SK-MEL-5 (cell line): ENCODE measurements at regions not wholly inside any gene's neighbourhood (a gene's known extent, or its start where the extent isn't known, plus 50 kb on each side); places are given as distances from the start of the nearest gene placed in this dataset.
"Not testable (repeated sequence)": the region's sequence is repeated elsewhere in the genome, so short reads cannot be mapped to it uniquely, and the experiment has no call there.

Experiments
- DNase-seq: peaks from one replicate; pipeline ENCODE4 v3.0.0-alpha.2; 2016; ENCODE audit warnings: low read depth, low spot score
- in situ Hi-C: cut with HindIII; loops from 2 replicates; pipeline ENCODE4 v1.10.0; 2016; ENCODE audit warnings: low sequenced_read_pairs, high pct_unique_total_duplicates, low pct_unique_long_range_greater_than_20kb

- DNase-seq: no peak
- in situ Hi-C loops: no loop called here
Measured at GRCh38 chr16:14384745-14385144, 245.3 kb downstream of the PARN start.

- DNase-seq, in situ Hi-C loops: not testable (repeated sequence)
Measured at GRCh38 chr16:14383844-14384243, 246.2 kb downstream of the PARN start.

GRCh38 chr16:14378689-14379467, 251.2 kb downstream of the PARN start:
- in situ Hi-C loops: no loop called here
- DNase-seq: no peak

- in situ Hi-C loops: no loop called here
- no peak for DNase-seq
Measured at GRCh38 chr16:14378131-14378551, 251.9 kb downstream of the PARN start.

- in situ Hi-C loops: no loop called here
- DNase-seq: no peak
Measured at GRCh38 chr16:14377326-14377725, 252.7 kb downstream of the PARN start.

- in situ Hi-C loops: no loop called here
- no peak for DNase-seq
Measured at GRCh38 chr16:14375132-14375491, 254.9 kb downstream of the PARN start.

- no peak for DNase-seq
- in situ Hi-C loops: no loop called here
Measured at GRCh38 chr16:14374451-14375131, 255.5 kb downstream of the PARN start.

- no peak for DNase-seq
- in situ Hi-C loops: no loop called here
Measured at GRCh38 chr16:14373896-14374295, 256.2 kb downstream of the PARN start.

- in situ Hi-C loops: no loop called here
- DNase-seq: no peak
Measured at GRCh38 chr16:14373406-14373805, 256.7 kb downstream of the PARN start.

- DNase-seq: no peak
- in situ Hi-C loops: no loop called here
Measured at GRCh38 chr16:14372471-14372870, 257.6 kb downstream of the PARN start.

GRCh38 chr16:14371778-14372431, 258.2 kb downstream of the PARN start:
- in situ Hi-C loops: no loop called here
- no peak for DNase-seq

- in situ Hi-C loops: no loop called here
- DNase-seq: no peak
Measured at GRCh38 chr16:14370736-14371234, 259.3 kb downstream of the PARN start.

- in situ Hi-C loops: no loop called here
- no peak for DNase-seq
Measured at GRCh38 chr16:14369734-14370598, 260.1 kb downstream of the PARN start.

GRCh38 chr16:14368399-14368798, 261.7 kb downstream of the PARN start:
- in situ Hi-C loops: no loop called here
- no peak for DNase-seq

GRCh38 chr16:14366974-14367707, 262.9 kb downstream of the PARN start:
- in situ Hi-C loops: no loop called here
- no peak for DNase-seq

- no peak for DNase-seq
- in situ Hi-C loops: no loop called here
Measured at GRCh38 chr16:14366447-14366846, 263.6 kb downstream of the PARN start.

GRCh38 chr16:14365200-14365851, 264.7 kb downstream of the PARN start:
- DNase-seq: no peak
- in situ Hi-C loops: no loop called here
